Suprapubic skin (tissue), 4 donors: ENCODE measurements at regions not wholly inside any gene's neighbourhood (a gene's known extent, or its start where the extent isn't known, plus 50 kb on each side); places are given as distances from the start of the nearest gene placed in this dataset.

Experiments
- DNase-seq, 2 donors: peaks; one replicate each; pipeline ENCODE4 v3.0.0-alpha.2; 2019; ENCODE audit warnings: low spot score in 2 of 2
- H3K27ac ChIP-seq: fragments of 200-600 bp; sonication (generic); one replicate; pipeline ENCODE4 v1.5.1; 2019
- H3K27me3 ChIP-seq: fragments of 200-600 bp; sonication (generic); one replicate; pipeline ENCODE4 v1.5.1; 2019
- H3K36me3 ChIP-seq: fragments of 200-600 bp; sonication (generic); one replicate; pipeline ENCODE4 v1.5.1; 2019
- H3K4me1 ChIP-seq: fragments of 200-600 bp; sonication (generic); one replicate; pipeline ENCODE4 v1.5.1; 2019
- H3K4me3 ChIP-seq: fragments of 200-600 bp; sonication (generic); one replicate; pipeline ENCODE4 v1.5.1; 2019; ENCODE audit warnings: mild to moderate bottlenecking
- H3K9me3 ChIP-seq: fragments of 200-600 bp; sonication (generic); one replicate; pipeline ENCODE4 v1.5.1; 2019
- EP300 ChIP-seq: sonication (generic); formaldehyde crosslinking; IDR thresholded peaks from one replicate; pipeline ENCODE4 v1.6.1; 2017; ENCODE audit warnings: antibody characterized with exemption
- POLR2A ChIP-seq, 2 donors: fragments of 450-650 bp; IDR thresholded peaks; one replicate each; pipeline ENCODE4 v1.6.1; 2017; ENCODE audit warnings: antibody characterized with exemption in 2 of 2, mild to moderate bottlenecking in 2 of 2, moderate library complexity in 2 of 2
- POLR2AphosphoS5 ChIP-seq, 3 donors: sonication (generic); formaldehyde crosslinking; IDR thresholded peaks; one replicate each; pipeline ENCODE4 v1.6.1; 2017; ENCODE audit warnings: antibody characterized with exemption in 3 of 3
- WGBS: methylation state at CpG from one replicate; pipeline ENCODE4 v1.1.5; 2018; 5-methylcytosine and 5-hydroxymethylcytosine counted together
- TF ChIP-seq, protein P1 (sequence below), 2 donors: fragments of 200-600 bp in 1 of 2; fragments of 450-650 bp in 1 of 2; sonication (generic) in 1 of 2; IDR thresholded peaks; one replicate each; pipeline ENCODE4 v1.5.1; 2016 to 2019; ENCODE audit warnings: antibody characterized with exemption in 2 of 2, mild to moderate bottlenecking in 1 of 2, moderate library complexity in 1 of 2

DNA sequence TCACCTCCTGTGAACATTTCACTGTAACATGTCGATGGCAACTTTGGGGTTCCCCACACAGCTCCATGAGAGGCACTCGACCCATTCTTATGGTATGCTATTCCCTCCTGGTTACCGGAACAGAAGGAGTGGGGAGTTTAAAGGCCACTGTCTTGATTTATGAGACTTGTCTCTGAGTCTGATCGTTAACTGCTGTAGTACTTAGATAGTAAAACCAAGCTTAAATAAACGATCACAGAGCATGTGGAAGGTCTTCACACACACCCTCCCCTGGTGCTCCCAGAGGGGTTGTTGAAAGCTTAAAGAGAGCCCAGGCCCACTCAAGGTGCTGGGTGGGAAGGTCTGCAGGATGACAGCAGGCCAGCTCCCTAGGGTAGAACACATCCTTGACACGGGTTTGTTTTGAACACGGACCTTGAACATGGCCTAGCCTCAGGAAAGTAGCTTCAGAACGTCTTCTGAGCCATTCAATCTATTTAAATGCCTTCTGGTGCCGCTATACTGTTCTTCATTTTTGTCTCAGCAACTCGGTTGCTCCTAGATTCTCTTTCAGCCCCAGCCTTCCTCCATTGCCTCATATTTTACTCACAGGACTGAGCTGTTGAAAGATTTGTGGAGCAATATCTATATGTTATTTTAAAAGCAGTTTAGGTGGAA is 335.3 kb downstream of the FGFR2 start:
- no peaks in the 10 kb centered on the region for H3K27me3 ChIP-seq
- H3K4me3 ChIP-seq: no peak overlapping the region
- H3K9me3 ChIP-seq: no peaks in the 10 kb centered on the region
- WGBS: 66% methylated on average over 10 of the region's 10 CpGs
- H3K36me3 ChIP-seq: no peaks in the 10 kb centered on the region
- no peak for TF ChIP-seq POLR2AphosphoS5 (IDR thresholded peaks at IDR 0.05)
- TF ChIP-seq, protein P1, sequence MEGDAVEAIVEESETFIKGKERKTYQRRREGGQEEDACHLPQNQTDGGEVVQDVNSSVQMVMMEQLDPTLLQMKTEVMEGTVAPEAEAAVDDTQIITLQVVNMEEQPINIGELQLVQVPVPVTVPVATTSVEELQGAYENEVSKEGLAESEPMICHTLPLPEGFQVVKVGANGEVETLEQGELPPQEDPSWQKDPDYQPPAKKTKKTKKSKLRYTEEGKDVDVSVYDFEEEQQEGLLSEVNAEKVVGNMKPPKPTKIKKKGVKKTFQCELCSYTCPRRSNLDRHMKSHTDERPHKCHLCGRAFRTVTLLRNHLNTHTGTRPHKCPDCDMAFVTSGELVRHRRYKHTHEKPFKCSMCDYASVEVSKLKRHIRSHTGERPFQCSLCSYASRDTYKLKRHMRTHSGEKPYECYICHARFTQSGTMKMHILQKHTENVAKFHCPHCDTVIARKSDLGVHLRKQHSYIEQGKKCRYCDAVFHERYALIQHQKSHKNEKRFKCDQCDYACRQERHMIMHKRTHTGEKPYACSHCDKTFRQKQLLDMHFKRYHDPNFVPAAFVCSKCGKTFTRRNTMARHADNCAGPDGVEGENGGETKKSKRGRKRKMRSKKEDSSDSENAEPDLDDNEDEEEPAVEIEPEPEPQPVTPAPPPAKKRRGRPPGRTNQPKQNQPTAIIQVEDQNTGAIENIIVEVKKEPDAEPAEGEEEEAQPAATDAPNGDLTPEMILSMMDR (IDR thresholded peaks at IDR 0.05): no peak
- TF ChIP-seq EP300: no peak
- TF ChIP-seq POLR2A (IDR thresholded peaks at IDR 0.05): no peak
- no peak for DNase-seq
- H3K27ac ChIP-seq: no peak overlapping the region
- peaks cover 24% of the 10 kb centered on the region for H3K4me1 ChIP-seq

DNA sequence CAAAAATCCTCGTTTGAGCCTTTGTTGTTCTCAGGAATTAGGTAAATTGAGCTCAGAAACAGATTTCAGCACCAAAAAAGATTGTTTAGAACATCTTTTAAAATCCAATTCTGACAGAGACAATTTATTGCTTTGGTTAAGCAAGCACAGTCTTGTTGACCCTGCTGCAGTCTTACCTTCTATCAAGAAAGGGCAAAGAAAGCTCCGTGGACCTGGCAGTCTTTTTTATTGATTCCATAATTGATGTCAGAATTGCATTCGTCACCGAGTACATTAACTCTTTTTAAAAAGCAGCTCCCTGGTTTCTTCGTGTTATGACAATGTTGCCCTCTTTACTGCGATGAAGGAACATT is 334.8 kb downstream of the FGFR2 start:
- peaks cover 24% of the 10 kb centered on the region for H3K4me1 ChIP-seq
- WGBS: 38% methylated on average over 6 of the region's 6 CpGs
- no peaks in the 10 kb centered on the region for H3K27me3 ChIP-seq
- no peak for DNase-seq
- H3K27ac ChIP-seq: no peak overlapping the region
- TF ChIP-seq POLR2AphosphoS5 (IDR thresholded peaks at IDR 0.05) (no peak), EP300 (no peak), POLR2A (IDR thresholded peaks at IDR 0.05) (no peak)
- TF ChIP-seq, protein P1 (IDR thresholded peaks at IDR 0.05): no peak
- H3K9me3 ChIP-seq: no peaks in the 10 kb centered on the region
- no peak overlapping the region for H3K4me3 ChIP-seq
- no peaks in the 10 kb centered on the region for H3K36me3 ChIP-seq

DNA sequence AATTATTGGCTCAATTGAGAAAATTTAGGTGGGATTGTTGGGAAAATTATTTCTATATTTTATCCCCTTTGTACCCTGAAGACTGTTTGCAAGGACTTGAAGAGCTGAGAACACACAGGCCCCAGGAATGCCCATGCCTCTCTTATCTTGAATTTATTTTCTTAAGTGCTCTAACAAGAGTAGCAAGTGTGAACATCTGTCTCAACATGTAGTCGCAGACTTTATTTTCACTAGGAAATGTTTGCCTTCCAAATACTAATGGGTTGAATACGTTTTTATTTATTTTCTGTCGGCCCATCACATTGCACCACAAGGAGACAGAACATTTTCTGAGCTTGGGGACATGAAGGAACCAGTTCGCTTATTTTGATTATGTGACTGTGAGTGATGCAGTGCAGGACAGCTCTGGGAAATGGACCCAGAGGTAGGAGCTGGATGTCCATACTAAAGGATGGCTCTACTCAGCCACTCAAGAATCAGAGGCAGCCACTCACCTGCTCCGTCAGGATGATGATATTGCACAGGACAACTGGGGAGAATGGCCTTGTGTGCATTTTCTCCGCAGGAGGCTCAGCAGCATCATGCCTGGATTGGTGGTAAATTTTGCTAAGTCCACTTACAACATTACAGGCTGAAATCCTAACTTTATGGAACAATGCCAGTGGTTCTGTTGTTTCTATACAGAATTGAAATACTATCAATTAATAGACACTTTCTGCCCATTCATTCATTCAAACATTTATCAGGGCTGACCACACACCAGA is 332.7 kb downstream of the FGFR2 start:
- Histone ChIP-seq H3K9me3 (no peaks in the 10 kb centered on the region), H3K36me3 (no peaks in the 10 kb centered on the region), H3K4me3 (no peak overlapping the region), H3K27me3 (no peaks in the 10 kb centered on the region), H3K27ac (no peak overlapping the region), H3K4me1 (peaks cover 24% of the 10 kb centered on the region)
- no peak for TF ChIP-seq POLR2A (IDR thresholded peaks at IDR 0.05)
- no peak for TF ChIP-seq EP300
- TF ChIP-seq, protein P1 (IDR thresholded peaks at IDR 0.05): no peak
- no peak for TF ChIP-seq POLR2AphosphoS5 (IDR thresholded peaks at IDR 0.05)
- 58% methylated on average over 6 of the region's 6 CpGs for WGBS
- no peak for DNase-seq

DNA sequence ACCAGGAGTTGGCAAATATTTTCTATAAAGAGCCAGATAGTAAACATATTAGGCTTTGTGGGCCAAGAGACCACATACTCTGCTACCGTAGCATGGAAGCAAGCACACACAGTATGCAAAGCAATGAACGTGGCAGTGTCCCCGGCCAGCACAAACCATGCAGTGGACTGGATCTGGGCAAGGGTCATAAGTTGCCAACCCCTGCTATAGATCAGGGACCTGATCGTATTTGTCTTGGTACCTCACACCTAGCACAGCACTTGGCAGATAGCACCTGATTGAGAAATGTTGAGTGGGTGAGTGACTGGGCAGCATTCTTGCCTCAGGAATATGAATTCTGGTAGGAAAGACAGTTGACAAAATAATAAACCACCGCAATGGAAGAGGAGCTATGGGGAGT is 331.9 kb downstream of the FGFR2 start:
- WGBS: 68% methylated on average over 5 of the region's 5 CpGs
- TF ChIP-seq POLR2AphosphoS5 (IDR thresholded peaks at IDR 0.05): no peak
- no peak for TF ChIP-seq EP300
- TF ChIP-seq, protein P1 (IDR thresholded peaks at IDR 0.05): no peak
- TF ChIP-seq POLR2A (IDR thresholded peaks at IDR 0.05): no peak

DNA sequence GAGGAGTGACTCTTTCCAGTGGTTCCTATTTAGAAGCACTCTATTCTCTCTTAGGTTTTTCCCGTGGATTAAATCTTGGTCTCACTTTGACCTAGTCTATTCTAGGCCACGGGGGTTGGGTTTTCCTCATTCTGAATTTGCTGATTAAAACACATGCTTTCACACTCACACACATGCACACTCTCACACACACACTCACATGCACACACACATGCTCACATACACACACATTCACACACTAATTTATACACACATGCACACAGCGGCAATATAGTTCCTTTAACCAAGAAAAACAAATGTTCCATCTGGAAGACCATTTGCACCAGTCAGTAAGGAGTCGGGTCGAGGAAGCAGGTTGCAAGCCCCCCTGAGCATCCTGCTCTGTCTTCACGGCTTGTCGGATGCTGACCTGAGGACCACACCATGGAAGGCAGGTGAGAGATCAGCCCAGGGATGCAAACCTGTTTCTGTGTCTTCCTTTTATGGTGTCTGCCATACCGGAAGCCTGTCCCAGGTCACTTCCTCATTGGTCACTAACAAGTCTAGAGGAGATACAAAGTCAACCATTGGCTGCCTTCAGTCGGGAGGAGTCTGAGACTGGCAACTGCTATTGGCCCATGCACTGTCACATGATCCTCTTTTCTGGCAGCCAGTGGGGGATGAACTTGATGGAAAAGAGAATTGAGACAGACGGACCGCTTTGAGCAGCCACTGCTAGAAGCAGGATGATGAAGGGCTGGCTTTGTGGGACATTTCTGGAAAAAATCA is 330.8 kb downstream of the FGFR2 start:
- H3K27me3 ChIP-seq: peaks cover 12% of the 10 kb centered on the region
- 92% methylated on average over 11 of the region's 11 CpGs for WGBS
- no peaks in the 10 kb centered on the region for H3K9me3 ChIP-seq
- H3K4me3 ChIP-seq: no peak overlapping the region
- no peaks in the 10 kb centered on the region for H3K36me3 ChIP-seq
- TF ChIP-seq POLR2A (IDR thresholded peaks at IDR 0.05) (no peak), POLR2AphosphoS5 (IDR thresholded peaks at IDR 0.05) (no peak), EP300 (no peak)
- TF ChIP-seq, protein P1 (IDR thresholded peaks at IDR 0.05): no peak
- DNase-seq: no peak
- H3K27ac ChIP-seq: no peak overlapping the region
- peaks cover 24% of the 10 kb centered on the region for H3K4me1 ChIP-seq

More for the DNA sequence above, 331.9 kb downstream of the FGFR2 start:
- Histone ChIP-seq H3K27ac (no peak overlapping the region), H3K4me1 (peaks cover 24% of the 10 kb centered on the region), H3K9me3 (no peaks in the 10 kb centered on the region), H3K36me3 (no peaks in the 10 kb centered on the region), H3K27me3 (peaks cover 3% of the 10 kb centered on the region), H3K4me3 (no peak overlapping the region)
- no peak for DNase-seq
